GM12873 (cell line): ENCODE measurements at regions not wholly inside any gene's neighbourhood (a gene's known extent, or its start where the extent isn't known, plus 50 kb on each side); places are given as distances from the start of the nearest gene placed in this dataset.

Experiments
- CTCF ChIP-seq: IDR thresholded peaks from 2 replicates; pipeline ENCODE4 v1.5.1; 2012; ENCODE audit warnings: low read depth, mild to moderate bottlenecking, moderate library complexity, low read length, control low read depth; ENCODE audit not compliant: insufficient read depth; ENCODE audit errors: missing control alignments

DNA sequence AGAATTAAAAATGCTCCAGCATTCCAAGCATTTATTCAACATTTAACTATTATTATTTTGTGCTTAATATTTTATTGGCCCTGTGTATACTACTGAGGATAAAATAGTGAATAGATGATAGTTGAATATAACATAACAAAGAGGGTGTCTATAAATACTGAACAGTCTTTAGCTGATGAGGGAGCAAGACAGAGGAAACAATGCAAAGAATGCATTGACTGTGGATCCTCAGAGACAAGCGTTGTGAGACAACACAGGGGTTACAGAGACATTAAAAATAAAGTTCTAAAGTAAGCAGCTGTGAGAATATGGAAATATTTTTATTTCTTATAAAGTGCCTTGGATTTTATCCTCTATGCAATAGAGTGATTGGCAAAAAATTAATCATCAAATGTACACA, 1133.1 kb downstream of the PLA2G4A start:
- no peak for TF ChIP-seq CTCF

- TF ChIP-seq CTCF = no peak
These were observed 1143.1 kb downstream of the PLA2G4A start for GRCh38 chr1:187971851-187972250.

DNA sequence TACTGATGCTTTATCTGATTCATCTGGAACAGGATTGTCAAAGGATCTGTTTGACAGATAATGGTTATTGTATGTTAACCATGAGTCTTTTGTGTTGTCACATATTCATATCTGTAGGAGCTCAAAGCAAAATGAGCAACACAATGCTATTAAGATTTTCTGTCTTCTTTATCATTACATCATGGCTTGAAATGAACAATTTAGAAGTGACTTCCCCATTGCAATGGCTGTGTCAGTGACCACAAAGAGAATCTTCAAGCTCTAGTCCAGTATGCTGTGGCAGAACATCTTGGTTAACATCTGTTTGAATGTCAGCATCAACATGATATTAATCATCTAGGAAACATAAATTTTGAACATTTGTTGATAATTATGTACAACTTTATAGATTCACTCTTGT, 1148.5 kb downstream of the PLA2G4A start:
- TF ChIP-seq CTCF = no peak

GRCh38 chr1:187985145-187985896, 1156.6 kb downstream of the PLA2G4A start:
- no peak for TF ChIP-seq CTCF

DNA sequence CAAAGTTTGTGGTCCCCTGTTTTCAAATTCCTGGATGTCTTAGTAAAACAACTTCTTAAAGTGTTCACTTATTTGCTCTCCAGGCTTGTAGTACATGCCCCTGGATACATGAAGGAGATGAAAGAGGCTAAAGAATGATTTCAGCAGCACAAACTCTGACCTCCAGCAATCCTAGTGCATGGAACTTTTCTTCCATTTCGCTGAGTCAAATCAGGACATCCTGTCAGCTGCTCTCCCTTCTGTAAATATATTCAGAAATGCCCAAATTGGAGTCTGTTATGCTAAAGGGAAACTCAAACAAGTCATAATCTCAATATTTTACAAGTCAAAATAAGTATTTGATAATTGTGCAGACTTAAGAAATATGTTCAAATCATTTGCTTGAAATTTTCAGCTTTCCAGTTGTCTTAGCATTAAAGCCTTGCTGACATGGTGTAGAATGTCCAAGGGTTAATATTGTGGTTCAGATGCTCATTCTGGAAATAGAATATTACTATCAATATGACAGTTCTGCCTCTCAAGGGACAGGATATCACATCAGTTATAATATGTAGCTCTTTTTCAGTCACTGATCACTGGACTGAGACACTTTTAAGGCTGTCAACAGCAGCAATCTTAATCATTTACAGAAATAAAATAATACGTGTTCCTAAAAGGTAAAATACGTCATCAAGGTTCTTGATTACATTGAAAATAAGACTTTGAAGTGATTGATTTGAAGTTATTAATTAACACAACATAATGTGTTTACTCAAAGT, 1157.3 kb downstream of the PLA2G4A start:
- TF ChIP-seq CTCF = no peak

DNA sequence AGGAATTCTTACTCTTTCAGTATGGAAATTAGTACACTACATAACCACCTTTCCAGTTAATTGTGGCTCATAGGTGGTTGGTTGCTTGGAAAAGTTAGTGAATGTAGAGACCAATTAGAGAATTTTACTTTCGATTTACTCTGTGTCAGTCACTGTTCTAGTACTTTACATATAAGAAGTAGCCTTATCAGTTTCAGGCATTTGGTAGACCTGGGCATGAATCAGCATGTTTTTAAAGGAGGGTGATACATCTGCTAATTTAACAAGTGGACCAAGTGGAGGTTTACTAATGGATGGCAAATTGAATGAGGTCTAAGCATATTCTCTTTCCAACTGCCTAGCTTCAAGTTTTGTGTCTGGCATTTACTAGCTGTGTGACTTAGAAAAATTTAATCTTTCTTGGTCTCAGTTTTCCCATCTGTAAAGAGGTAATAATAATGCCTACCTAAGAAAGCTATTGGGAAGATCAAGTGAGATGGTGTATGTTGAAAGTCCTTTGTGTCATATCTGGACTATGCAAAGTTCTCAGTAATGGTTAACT, 1158.6 kb downstream of the PLA2G4A start:
- TF ChIP-seq CTCF = no peak

- no peak for TF ChIP-seq CTCF
These were observed 1163.2 kb downstream of the PLA2G4A start for GRCh38 chr1:187991944-187992343.
